ENCODE measurements at regions not wholly inside any gene's neighbourhood (a gene's known extent, or its start where the extent isn't known, plus 50 kb on each side); places are given as distances from the start of the nearest gene placed in this dataset.

GRCh38 chr3:32046102-32046501 lies 60.3 kb upstream of the GPD1L start:
- TF ChIP-seq CTCF (IDR thresholded peaks at IDR 0.05) = no peak
- TF ChIP-seq EP300 (IDR thresholded peaks at IDR 0.05) = no peak
- TF ChIP-seq POLR2A (IDR thresholded peaks at IDR 0.05; ENCODE audit: low read depth) = no peak
- no peak for TF ChIP-seq POLR2AphosphoS5 (IDR thresholded peaks at IDR 0.05)

Data from esophagus muscularis mucosa (tissue), 4 donors.